GM12864 (cell line): ENCODE measurements at regions not wholly inside any gene's neighbourhood (a gene's known extent, or its start where the extent isn't known, plus 50 kb on each side); places are given as distances from the start of the nearest gene placed in this dataset.

Experiments used
- DNase-seq: peaks from one replicate; pipeline ENCODE4 v3.0.0-alpha.2; 2011; ENCODE audit warnings: low read depth
- H3K4me3 ChIP-seq: 2 replicates; pipeline ENCODE4 v1.5.1; 2011; ENCODE audit warnings: mild to moderate bottlenecking, low read depth, low read length, control low read depth
- TF ChIP-seq, protein P1 (sequence below): IDR thresholded peaks from 2 replicates; pipeline ENCODE4 v1.5.1; 2011; ENCODE audit warnings: low read depth, mild to moderate bottlenecking, moderate library complexity, low read length, control low read depth, inconsistent platforms; ENCODE audit errors: missing control alignments

DNA sequence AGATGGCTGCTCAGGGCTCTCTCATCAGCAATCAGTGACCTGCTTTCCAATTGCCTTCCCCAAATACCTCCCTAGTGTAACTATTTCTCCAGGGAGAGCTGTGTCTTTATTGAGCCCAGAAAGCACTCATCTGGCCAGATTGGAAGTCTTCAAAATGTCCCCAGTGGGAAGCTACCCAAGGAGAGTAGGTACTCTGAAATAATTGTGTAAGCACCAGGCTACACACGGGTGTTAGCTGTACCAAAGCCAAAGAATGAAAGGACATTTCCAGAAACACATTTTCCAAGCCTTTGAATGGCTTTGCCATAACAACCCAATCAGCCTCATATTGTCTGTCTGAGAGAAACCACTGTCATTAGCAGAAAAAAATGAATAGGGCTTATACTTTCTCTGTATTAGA is 318.8 kb downstream of the FAM170A start:
- H3K4me3 ChIP-seq: no peak overlapping the region
- no peak for DNase-seq
- TF ChIP-seq, protein P1, sequence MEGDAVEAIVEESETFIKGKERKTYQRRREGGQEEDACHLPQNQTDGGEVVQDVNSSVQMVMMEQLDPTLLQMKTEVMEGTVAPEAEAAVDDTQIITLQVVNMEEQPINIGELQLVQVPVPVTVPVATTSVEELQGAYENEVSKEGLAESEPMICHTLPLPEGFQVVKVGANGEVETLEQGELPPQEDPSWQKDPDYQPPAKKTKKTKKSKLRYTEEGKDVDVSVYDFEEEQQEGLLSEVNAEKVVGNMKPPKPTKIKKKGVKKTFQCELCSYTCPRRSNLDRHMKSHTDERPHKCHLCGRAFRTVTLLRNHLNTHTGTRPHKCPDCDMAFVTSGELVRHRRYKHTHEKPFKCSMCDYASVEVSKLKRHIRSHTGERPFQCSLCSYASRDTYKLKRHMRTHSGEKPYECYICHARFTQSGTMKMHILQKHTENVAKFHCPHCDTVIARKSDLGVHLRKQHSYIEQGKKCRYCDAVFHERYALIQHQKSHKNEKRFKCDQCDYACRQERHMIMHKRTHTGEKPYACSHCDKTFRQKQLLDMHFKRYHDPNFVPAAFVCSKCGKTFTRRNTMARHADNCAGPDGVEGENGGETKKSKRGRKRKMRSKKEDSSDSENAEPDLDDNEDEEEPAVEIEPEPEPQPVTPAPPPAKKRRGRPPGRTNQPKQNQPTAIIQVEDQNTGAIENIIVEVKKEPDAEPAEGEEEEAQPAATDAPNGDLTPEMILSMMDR: no peak

DNA sequence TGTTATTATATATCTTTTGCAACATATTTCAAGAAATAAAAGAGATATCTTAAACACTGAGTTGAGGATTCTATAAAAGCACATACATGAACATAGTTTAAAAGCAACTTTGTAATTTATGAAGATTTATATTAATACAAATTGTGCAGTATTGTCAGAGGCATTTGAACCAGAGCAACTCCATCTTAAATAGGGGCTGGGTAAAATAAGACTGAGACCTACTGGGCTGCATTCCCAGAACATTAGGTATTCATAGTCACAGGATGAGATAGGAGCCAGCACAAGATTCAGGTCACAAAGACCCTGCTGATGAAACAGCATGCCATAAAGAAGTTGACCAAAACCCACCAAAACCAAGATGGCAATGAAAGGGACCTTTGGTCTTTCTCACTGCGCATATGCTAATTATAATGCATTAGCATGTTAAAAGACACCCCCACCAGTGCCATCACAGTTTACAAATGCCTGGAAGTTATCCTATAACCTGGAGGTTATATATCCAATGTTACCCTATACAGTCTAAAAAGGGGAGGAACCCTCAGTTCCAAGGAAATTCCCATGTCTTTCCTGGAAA is 320.2 kb downstream of the FAM170A start:
- TF ChIP-seq, protein P1: no peak
- no peak for DNase-seq
- no peak overlapping the region for H3K4me3 ChIP-seq

DNA sequence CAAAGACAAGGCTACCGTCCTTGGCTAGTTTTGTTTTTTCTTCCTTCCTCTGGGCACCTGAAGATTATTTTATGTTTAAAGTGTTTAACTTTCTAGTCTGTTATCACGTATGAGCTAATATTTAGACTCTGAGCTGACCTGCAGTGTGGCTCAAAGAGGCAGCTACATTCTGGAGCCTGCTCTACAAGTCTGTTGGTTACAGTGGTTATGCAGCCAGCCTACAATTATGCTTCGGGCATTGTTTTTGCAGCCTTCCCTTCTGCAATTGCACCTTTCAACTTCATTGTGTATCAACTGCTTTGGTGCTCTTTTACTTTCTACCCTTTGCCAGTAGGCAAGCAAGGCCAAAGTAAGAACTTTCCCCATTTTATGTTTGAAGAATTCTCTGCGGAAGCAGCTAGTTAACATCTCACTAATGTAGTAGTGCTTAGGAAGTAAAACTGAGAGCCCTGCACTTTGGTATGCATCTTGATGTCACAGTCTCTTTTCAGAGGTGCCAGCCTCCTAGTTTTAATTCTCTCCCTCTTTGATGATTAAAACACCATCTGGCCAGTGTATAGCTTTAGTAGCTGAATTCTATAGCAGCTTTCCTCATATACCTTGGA is 322.1 kb downstream of the FAM170A start:
- TF ChIP-seq, protein P1: no peak
- H3K4me3 ChIP-seq: no peak overlapping the region
- no peak for DNase-seq

DNA sequence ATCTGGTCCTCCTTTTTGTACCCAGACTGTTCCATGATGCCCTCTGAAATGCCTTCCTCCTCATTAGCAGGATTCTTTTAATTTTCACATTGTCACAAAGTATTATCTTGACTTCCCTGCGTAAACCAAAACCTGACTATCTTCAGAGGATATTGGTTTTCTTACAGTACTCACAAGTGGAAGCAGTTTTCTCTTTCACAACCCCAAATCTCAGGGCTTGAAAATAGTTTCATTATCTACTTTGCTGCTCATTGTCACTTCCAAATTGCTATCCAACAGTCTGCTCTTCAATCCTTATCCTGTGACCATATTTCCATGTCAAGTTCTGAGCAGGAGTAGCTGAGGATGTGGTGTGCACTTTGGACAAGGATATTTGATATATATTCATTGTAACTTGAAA is 324.1 kb downstream of the FAM170A start:
- no peak overlapping the region for H3K4me3 ChIP-seq
- TF ChIP-seq, protein P1: no peak
- no peak for DNase-seq

DNA sequence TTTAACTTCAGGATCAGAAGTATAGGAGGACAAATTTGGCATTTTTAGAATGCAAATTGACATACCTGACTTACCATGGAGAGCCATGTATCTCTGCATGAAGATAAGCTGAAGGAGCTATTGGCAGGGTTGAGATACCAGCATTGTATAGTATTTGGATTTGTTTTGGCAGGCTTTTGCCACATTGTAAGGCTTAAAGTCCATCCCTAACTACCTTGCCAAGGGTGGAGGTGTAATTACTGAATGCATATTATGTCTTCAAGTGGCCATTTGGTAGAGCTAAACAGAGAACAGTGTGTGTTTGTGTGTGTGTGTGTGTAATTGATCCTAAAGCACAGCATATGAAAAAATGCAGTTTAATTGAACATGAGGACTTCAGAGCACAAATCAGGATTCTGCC is 324.7 kb downstream of the FAM170A start:
- TF ChIP-seq, protein P1: no peak
- no peak overlapping the region for H3K4me3 ChIP-seq
- no peak for DNase-seq

DNA sequence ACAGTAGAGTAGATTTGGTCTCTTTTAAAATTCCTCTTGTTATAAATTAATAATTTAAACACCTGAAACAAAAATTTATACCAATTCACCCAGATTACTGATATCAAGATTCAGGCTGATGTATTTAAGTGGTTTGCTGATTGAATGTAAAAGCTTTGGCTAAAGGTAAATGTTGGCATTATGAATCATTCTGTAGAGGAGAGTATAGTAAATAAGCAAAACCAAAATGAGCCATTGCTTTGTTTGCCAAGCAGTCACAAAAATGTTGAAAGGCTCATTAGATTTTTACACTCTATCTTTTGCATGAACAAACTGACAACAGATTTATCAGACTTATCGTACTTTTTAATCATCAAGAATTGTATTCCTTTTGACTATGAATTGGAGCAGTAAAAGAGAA is 332.6 kb downstream of the FAM170A start:
- no peak for DNase-seq
- TF ChIP-seq, protein P1: no peak
- H3K4me3 ChIP-seq: no peak overlapping the region

DNA sequence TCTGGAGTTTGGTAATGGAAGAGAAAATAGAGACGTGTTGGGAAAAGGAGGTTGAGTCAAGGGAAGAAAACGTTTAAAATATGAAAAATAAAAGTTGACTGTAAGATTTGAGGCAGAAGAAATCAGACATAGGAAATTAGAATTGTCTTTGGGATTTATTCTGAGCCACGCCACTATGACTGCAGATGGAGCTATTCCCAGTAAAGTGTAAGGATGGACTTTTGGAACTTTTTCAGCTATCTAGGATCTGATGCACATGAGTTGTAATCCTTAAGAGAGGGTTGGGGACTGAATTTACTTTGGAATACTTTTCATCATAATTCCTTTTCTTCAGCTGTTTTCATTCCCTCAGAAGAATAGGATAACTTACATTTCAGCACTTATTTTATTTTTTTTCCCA is 336.7 kb downstream of the FAM170A start:
- TF ChIP-seq, protein P1: no peak
- no peak overlapping the region for H3K4me3 ChIP-seq
- no peak for DNase-seq
